Body of pancreas (tissue), 4 donors: ENCODE measurements at regions not wholly inside any gene's neighbourhood (a gene's known extent, or its start where the extent isn't known, plus 50 kb on each side); places are given as distances from the start of the nearest gene placed in this dataset.

Experiments
- ATAC-seq: fragments of 150-250 bp; one replicate; pipeline ENCODE4 v1.9.1; 2016
- DNase-seq, 4 donors: peaks; one replicate each; pipeline ENCODE4 v3.0.0-alpha.2; 2019
- H3K27ac ChIP-seq, 4 donors: fragments of 200-600 bp; sonication (generic); 1 replicate in 3 of 4; 2 replicates in 1 of 4; pipeline versions ENCODE4 v1.5.1 to v1.6.1; 2016 to 2019; ENCODE audit warnings: mild to moderate bottlenecking in 1 of 4, mixed read lengths in 1 of 4, moderate library complexity in 1 of 4
- H3K27me3 ChIP-seq, 2 donors: fragments of 200-600 bp; sonication (generic); one replicate each; pipeline ENCODE4 v1.6.0; 2016; ENCODE audit warnings: mild to moderate bottlenecking in 1 of 2
- H3K36me3 ChIP-seq, 2 donors: fragments of 200-600 bp; sonication (generic); replicated peaks in 1 of 2; 2 replicates each; pipeline ENCODE4 v1.5.1; 2016; ENCODE audit warnings: low read depth in 2 of 2; ENCODE audit not compliant: insufficient read depth in 1 of 2
- H3K4me1 ChIP-seq: fragments of 200-600 bp; sonication (generic); one replicate; pipeline ENCODE4 v1.6.0; 2016
- H3K4me3 ChIP-seq, 2 donors: fragments of 200-600 bp; sonication (generic); 1 replicate in 1 of 2; 2 replicates in 1 of 2; pipeline ENCODE4 v1.5.1; 2016 to 2019
- H3K9me3 ChIP-seq, 3 donors: fragments of 200-600 bp; sonication (generic); 1 replicate in 2 of 3; 2 replicates in 1 of 3; pipeline ENCODE4 v1.5.1; 2016
- CTCF ChIP-seq, 7 experiments: fragments of 450-650 bp in 4 of 7; fragments of 200-600 bp in 3 of 7; sonication (generic) in 3 of 7; IDR thresholded peaks; one replicate each; pipeline ENCODE4 v1.5.1; 2016 to 2019; ENCODE audit warnings: antibody characterized with exemption in 7 of 7
- POLR2A ChIP-seq, 3 donors: fragments of 450-650 bp; IDR thresholded peaks; one replicate each; pipeline ENCODE4 v1.6.1; 2016; ENCODE audit warnings: antibody characterized with exemption in 3 of 3, mild to moderate bottlenecking in 2 of 3
- WGBS, 2 donors: methylation state at CpG; one replicate each; pipeline ENCODE4 v1.1.5; 2017; 5-methylcytosine and 5-hydroxymethylcytosine counted together
- intact Hi-C: fragments of 100-400 bp; cut with DNase I; formaldehyde crosslinking; loops from one replicate; pipeline ENCODE4 v1.15.1; 2023

GRCh38 chr5:125289606-125290005, 543.2 kb upstream of the ZNF608 start:
- Histone ChIP-seq H3K36me3 (no peaks in the 10 kb centered on the region), H3K27me3 (no peaks in the 10 kb centered on the region), H3K27ac (no peak overlapping the region), H3K9me3 (no peaks in the 10 kb centered on the region), H3K4me1 (no peaks in the 10 kb centered on the region), H3K4me3 (no peak overlapping the region)
- no peak for ATAC-seq
- DNase-seq, result no peak
- TF ChIP-seq POLR2A (IDR thresholded peaks at IDR 0.05) (no peak), CTCF (IDR thresholded peaks at IDR 0.05) (no peak)
- intact Hi-C loops, result no loop called here

- 84 to 87% methylated on average over 5 of the region's 5 CpGs for WGBS, 2 donors
These were observed 544.5 kb upstream of the ZNF608 start for GRCh38 chr5:125290935-125291334.

GRCh38 chr5:125291447-125291846, 545.0 kb upstream of the ZNF608 start:
- Histone ChIP-seq H3K4me3 (no peak overlapping the region), H3K9me3 (no peaks in the 10 kb centered on the region), H3K27me3 (no peaks in the 10 kb centered on the region), H3K27ac (no peak overlapping the region), H3K4me1 (no peaks in the 10 kb centered on the region), H3K36me3 (no peaks in the 10 kb centered on the region)
- intact Hi-C loops, result no loop called here
- no peak for ATAC-seq
- DNase-seq, result no peak
- WGBS, 2 donors, result 50 to 63% methylated on average over 4 of the region's 4 CpGs
- TF ChIP-seq CTCF (IDR thresholded peaks at IDR 0.05), result no peak
- TF ChIP-seq POLR2A (IDR thresholded peaks at IDR 0.05), result no peak

More at GRCh38 chr5:125290935-125291334, 544.5 kb upstream of the ZNF608 start:
- intact Hi-C loops, result no loop called here
- Histone ChIP-seq H3K27me3 (no peaks in the 10 kb centered on the region), H3K36me3 (no peaks in the 10 kb centered on the region), H3K27ac (no peak overlapping the region), H3K4me1 (no peaks in the 10 kb centered on the region), H3K4me3 (no peak overlapping the region), H3K9me3 (no peaks in the 10 kb centered on the region)
- TF ChIP-seq POLR2A (IDR thresholded peaks at IDR 0.05) (no peak), CTCF (IDR thresholded peaks at IDR 0.05) (no peak)
- DNase-seq (no peak), ATAC-seq (no peak)

- Histone ChIP-seq H3K4me3 (no peak overlapping the region), H3K4me1 (no peaks in the 10 kb centered on the region), H3K9me3 (no peaks in the 10 kb centered on the region), H3K27ac (no peak overlapping the region), H3K27me3 (no peaks in the 10 kb centered on the region), H3K36me3 (no peaks in the 10 kb centered on the region)
- DNase-seq (no peak), ATAC-seq (no peak)
- TF ChIP-seq CTCF (IDR thresholded peaks at IDR 0.05) (no peak), POLR2A (IDR thresholded peaks at IDR 0.05) (no peak)
- intact Hi-C loops, result no loop called here
- 89 to 100% methylated on average over 1 of the region's 1 CpG for WGBS, 2 donors
These were observed 546.8 kb upstream of the ZNF608 start for GRCh38 chr5:125293223-125293622.

GRCh38 chr5:125293726-125294125, 547.3 kb upstream of the ZNF608 start:
- WGBS, 2 donors, result 83 to 85% methylated on average over 4 of the region's 4 CpGs
- no peak overlapping the region for H3K4me3 ChIP-seq
- no peaks in the 10 kb centered on the region for H3K27me3 ChIP-seq
- intact Hi-C loops, result no loop called here
- DNase-seq (no peak), ATAC-seq (no peak)
- H3K9me3 ChIP-seq, result no peaks in the 10 kb centered on the region
- no peaks in the 10 kb centered on the region for H3K4me1 ChIP-seq
- H3K36me3 ChIP-seq, result no peaks in the 10 kb centered on the region
- H3K27ac ChIP-seq, result no peak overlapping the region
- no peak for TF ChIP-seq CTCF (IDR thresholded peaks at IDR 0.05)
- no peak for TF ChIP-seq POLR2A (IDR thresholded peaks at IDR 0.05)
